Mucosa of descending colon (tissue), 3 donors: ENCODE measurements at regions not wholly inside any gene's neighbourhood (a gene's known extent, or its start where the extent isn't known, plus 50 kb on each side); places are given as distances from the start of the nearest gene placed in this dataset.

ENCODE experiments used
- ATAC-seq: fragments of 200-7000 bp; cut with Tn5 transposase; one replicate; pipeline ENCODE4 v1.9.1; 2020; ENCODE audit warnings: mild to moderate bottlenecking, moderate library complexity
- DNase-seq, 3 donors: peaks; one replicate each; pipeline ENCODE4 v3.0.0-alpha.2; 2020
- H3K36me3 ChIP-seq: fragments of 200-600 bp; one replicate; pipeline ENCODE4 v1.8.0; 2021; ENCODE audit warnings: low read depth, mild to moderate bottlenecking
- H3K4me1 ChIP-seq: fragments of 200-600 bp; one replicate; pipeline ENCODE4 v1.8.0; 2021; ENCODE audit warnings: low read depth, mild to moderate bottlenecking
- H3K4me3 ChIP-seq: fragments of 200-600 bp; one replicate; pipeline ENCODE4 v1.8.0; 2021; ENCODE audit warnings: mild to moderate bottlenecking
- H3K9me3 ChIP-seq: fragments of 200-600 bp; one replicate; pipeline ENCODE4 v1.8.0; 2021; ENCODE audit warnings: mild to moderate bottlenecking
- intact Hi-C, 2 donors: fragments of 100-400 bp; cut with DNase I in 1 of 2; cut with micrococcal nuclease in 1 of 2; formaldehyde crosslinking; loops; one replicate each; pipeline versions ENCODE4 v1.11.0 to v1.11.1; 2022; cut with DNase I, micrococcal nuclease
- TF ChIP-seq, protein P1 (sequence below): fragments of 200-600 bp; IDR thresholded peaks from one replicate; pipeline ENCODE4 v1.8.0; 2022; ENCODE audit warnings: antibody characterized with exemption, mild to moderate bottlenecking
- donor health status: DM: no; HTN: no; CAD: no; lungs with moderate emphysema.
- donor health status: DM: no; HTN: no; CAD: no.
- donor health status: DM: no; HTN: yes; CAD: no.

DNA sequence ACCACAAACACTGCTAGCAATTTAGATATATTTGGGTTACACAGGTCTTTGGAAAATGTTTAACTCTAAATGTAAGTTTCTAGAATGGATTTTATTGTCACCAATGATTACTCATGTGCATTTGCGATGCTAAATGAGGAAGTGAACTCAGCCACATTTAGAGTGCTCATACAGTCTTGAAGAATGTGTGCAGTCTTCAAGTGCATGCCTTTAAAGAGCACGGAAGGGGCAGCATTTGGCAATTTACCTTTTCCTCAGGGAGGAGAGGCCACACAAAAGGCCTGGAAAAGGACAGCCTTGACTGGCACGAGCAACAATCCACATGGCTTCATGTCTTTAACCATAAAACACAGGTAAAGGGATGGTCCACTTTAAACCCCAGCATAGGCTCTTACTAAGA lies 78.5 kb upstream of the STK17B start:
- Histone ChIP-seq H3K9me3 (no peaks in the 10 kb centered on the region), H3K36me3 (no peaks in the 10 kb centered on the region), H3K4me1 (no peaks in the 10 kb centered on the region), H3K4me3 (no peak overlapping the region)
- intact Hi-C loops, result no loop called here
- DNase-seq (peak in 1 of 3 donors; percentile 24), ATAC-seq (peak; percentile 89)
- TF ChIP-seq, protein P1, sequence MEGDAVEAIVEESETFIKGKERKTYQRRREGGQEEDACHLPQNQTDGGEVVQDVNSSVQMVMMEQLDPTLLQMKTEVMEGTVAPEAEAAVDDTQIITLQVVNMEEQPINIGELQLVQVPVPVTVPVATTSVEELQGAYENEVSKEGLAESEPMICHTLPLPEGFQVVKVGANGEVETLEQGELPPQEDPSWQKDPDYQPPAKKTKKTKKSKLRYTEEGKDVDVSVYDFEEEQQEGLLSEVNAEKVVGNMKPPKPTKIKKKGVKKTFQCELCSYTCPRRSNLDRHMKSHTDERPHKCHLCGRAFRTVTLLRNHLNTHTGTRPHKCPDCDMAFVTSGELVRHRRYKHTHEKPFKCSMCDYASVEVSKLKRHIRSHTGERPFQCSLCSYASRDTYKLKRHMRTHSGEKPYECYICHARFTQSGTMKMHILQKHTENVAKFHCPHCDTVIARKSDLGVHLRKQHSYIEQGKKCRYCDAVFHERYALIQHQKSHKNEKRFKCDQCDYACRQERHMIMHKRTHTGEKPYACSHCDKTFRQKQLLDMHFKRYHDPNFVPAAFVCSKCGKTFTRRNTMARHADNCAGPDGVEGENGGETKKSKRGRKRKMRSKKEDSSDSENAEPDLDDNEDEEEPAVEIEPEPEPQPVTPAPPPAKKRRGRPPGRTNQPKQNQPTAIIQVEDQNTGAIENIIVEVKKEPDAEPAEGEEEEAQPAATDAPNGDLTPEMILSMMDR, result no peak

DNA sequence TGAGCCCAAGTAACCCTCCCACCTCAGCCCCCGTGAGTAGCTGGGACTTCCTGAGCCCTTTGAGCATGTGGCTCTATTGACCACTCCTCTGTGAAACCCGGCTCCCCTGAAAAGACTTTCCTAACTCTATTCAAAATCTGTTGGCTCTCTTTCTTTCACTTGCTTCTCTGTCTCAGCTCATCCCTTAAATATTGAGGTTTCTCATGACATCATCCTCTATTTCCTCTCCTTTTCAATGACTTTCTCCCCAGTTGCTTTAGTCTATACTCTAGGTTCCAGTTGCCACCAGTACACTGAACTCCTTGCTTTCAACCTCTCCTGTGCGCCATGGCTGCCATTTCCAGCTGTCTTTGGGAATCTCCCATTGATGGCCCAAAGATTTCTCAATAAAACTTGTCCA lies 79.8 kb upstream of the STK17B start:
- no peak for DNase-seq
- Histone ChIP-seq H3K9me3 (no peaks in the 10 kb centered on the region), H3K36me3 (no peaks in the 10 kb centered on the region), H3K4me1 (no peaks in the 10 kb centered on the region), H3K4me3 (no peak overlapping the region)
- TF ChIP-seq, protein P1, result no peak
- intact Hi-C loops, result no loop called here
- no peak for ATAC-seq

DNA sequence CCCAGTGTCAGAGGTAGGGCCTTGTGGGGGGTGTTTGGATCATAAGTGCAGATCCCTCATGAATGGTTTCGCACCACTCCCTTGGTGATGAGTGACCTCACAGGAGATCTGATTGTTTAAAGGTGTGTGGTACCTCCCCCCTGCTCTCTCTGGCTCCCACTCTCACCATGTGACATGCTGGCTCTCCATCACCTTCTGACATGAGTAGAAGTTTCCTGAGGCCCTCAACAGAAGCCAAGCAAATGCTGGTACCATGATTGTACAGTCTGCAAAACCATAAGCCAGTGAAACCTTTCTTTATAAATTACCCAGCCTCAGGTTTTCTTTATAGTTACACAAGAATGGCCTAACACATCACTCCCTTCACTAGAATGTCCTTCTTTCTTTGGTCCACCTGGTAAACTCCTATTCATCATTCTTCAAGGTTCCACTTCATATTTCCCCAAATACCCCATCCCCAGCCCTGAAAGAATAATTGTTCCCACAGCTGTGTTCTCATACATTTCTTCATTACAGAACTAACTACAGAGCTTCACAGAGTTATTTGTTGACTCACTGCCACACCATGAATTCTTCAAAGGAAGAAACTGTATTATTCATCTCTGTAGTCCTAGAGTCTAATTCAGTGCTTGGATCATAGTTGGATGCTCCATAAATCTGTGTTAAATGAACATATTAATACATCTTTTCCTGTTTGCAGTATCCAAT lies 81.2 kb upstream of the STK17B start:
- no peak for ATAC-seq
- DNase-seq, result no peak
- intact Hi-C loops, result no loop called here
- Histone ChIP-seq H3K4me1 (no peaks in the 10 kb centered on the region), H3K4me3 (no peak overlapping the region), H3K9me3 (no peaks in the 10 kb centered on the region), H3K36me3 (no peaks in the 10 kb centered on the region)
- TF ChIP-seq, protein P1, result no peak

DNA sequence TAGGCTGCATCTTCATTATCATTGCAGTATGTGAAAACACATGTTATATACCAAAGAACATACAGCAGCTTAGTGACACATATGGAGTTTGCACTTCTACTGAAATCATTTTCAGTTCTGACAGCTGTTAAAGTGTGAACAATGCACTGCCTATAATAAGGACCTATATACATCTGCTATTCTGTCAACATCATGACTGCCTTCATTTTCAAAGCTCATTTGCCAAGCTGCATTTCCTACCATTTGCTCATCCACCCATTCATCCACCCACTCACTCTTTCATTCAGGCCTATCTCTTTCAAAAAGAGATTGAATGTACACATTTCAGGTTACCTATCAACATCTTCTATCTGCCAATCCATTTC lies 81.7 kb upstream of the STK17B start:
- no peak for ATAC-seq
- H3K4me1 ChIP-seq, result no peaks in the 10 kb centered on the region
- H3K36me3 ChIP-seq, result no peaks in the 10 kb centered on the region
- intact Hi-C loops, result no loop called here
- TF ChIP-seq, protein P1, result no peak
- no peaks in the 10 kb centered on the region for H3K9me3 ChIP-seq
- no peak overlapping the region for H3K4me3 ChIP-seq
- DNase-seq, result no peak

DNA sequence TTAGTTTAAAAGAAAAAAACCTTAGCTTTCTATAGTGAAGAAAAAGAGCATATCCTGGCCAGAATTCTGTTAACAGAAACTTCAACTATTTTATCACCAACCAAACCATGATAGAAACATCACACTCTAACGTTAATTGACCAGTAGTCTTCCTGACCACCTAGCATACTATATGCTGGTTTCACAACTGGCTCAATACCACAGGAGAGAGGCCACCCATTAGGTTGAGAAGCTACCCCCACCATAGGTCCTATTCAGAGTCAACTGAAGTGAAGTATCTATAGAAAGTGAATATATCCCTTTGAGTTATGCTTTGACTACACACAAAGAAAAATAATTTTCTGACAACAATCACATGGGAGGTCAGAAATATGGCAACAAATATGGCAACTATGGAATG lies 85.2 kb upstream of the STK17B start:
- intact Hi-C loops, result no loop called here

More for the DNA sequence above, 85.2 kb upstream of the STK17B start:
- Histone ChIP-seq H3K4me3 (no peak overlapping the region), H3K9me3 (no peaks in the 10 kb centered on the region), H3K4me1 (no peaks in the 10 kb centered on the region), H3K36me3 (no peaks in the 10 kb centered on the region)
- no peak for ATAC-seq
- TF ChIP-seq, protein P1, result no peak
- no peak for DNase-seq
